GM12874 (cell line): ENCODE measurements at regions not wholly inside any gene's neighbourhood (a gene's known extent, or its start where the extent isn't known, plus 50 kb on each side); places are given as distances from the start of the nearest gene placed in this dataset.

Source experiments
- TF ChIP-seq, protein P1 (sequence below): IDR thresholded peaks from 2 replicates; pipeline ENCODE4 v1.5.1; 2011; ENCODE audit warnings: low read depth, mild to moderate bottlenecking, control low read depth, low read length, moderate library complexity; ENCODE audit not compliant: insufficient read depth

DNA sequence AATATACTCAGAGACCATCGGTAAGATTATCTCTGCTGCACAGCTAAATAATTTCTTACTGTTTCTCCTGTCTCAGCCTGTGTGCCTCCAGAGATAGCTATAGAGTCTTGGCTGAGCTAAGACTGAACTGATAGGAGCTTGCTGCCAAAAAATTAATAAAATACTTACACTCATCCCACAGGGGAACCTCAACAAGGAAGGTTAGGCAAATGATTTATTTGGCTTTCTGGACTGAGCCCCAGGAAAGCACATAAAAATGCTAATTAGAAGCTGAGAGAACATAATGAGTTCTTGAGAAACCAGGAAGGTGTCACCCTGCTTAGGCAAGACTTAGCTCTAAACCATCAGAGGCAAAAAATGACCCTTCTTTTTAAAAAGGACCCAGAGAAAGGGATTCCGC, 534.5 kb downstream of the TNS3 start:
- TF ChIP-seq, protein P1, sequence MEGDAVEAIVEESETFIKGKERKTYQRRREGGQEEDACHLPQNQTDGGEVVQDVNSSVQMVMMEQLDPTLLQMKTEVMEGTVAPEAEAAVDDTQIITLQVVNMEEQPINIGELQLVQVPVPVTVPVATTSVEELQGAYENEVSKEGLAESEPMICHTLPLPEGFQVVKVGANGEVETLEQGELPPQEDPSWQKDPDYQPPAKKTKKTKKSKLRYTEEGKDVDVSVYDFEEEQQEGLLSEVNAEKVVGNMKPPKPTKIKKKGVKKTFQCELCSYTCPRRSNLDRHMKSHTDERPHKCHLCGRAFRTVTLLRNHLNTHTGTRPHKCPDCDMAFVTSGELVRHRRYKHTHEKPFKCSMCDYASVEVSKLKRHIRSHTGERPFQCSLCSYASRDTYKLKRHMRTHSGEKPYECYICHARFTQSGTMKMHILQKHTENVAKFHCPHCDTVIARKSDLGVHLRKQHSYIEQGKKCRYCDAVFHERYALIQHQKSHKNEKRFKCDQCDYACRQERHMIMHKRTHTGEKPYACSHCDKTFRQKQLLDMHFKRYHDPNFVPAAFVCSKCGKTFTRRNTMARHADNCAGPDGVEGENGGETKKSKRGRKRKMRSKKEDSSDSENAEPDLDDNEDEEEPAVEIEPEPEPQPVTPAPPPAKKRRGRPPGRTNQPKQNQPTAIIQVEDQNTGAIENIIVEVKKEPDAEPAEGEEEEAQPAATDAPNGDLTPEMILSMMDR, result no peak

- TF ChIP-seq, protein P1, result no peak
Measured at GRCh38 chr7:47046949-47047348, 535.0 kb downstream of the TNS3 start.

DNA sequence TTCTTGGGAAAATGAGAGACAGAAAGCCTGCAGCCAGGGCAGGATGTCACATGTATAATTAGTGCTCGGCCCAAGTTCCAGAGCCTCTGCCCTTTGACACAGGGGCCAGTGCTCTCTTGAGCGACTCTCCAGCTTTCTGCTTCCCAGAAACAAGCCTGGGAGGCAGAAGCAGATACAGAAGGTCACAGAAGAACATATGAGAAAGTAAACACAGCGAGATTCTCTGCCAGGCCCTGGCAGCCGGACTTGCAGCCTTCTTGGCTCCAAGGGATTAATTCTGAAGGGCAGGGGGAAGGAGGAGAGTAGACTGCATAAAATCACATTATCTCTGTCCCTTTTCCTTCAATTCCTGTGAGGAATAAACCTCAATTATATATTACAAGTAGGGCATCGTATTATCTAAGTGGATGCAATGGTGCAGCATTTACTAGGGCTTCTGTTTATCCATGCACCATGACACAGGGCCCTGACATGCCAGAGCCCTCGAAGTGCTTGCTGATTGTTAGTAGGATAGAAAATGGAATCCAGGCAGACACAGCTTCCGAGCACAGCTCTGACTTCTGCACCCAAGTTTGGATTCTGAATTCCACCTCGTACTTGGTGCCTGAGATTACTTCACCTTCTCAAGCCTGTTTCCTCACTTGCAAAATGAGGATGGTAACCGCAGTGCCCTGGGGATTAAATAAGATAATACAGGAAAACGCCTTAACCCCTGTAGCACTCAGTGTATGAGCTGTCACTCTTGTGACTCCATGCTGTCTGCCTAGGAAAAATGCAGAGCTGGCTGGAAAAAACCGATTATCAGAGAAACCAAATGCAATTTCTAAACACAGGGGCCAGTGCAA, 536.5 kb downstream of the TNS3 start:
- TF ChIP-seq, protein P1, result no peak

- TF ChIP-seq, protein P1, result no peak
Measured at GRCh38 chr7:47044625-47045024, 537.3 kb downstream of the TNS3 start.

DNA sequence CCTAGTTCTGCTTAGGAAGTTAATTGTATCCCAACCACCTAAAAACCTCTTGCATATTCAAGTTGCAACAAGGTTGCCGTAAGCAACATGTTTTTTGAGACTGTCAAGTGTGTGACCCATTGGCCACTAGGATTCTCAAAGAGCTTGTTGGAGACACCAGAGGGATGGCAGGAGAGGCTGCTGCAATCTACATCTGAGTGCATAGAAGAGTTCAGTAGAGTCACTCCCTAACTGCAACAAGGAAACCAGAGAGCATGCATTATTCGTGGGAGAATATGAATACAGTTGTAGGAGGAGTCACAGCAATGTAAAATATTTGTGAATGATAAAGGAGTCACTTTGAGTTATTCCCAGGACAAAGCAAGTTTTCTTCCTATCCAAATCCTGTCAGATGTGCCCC, 538.6 kb downstream of the TNS3 start:
- TF ChIP-seq, protein P1, result no peak

DNA sequence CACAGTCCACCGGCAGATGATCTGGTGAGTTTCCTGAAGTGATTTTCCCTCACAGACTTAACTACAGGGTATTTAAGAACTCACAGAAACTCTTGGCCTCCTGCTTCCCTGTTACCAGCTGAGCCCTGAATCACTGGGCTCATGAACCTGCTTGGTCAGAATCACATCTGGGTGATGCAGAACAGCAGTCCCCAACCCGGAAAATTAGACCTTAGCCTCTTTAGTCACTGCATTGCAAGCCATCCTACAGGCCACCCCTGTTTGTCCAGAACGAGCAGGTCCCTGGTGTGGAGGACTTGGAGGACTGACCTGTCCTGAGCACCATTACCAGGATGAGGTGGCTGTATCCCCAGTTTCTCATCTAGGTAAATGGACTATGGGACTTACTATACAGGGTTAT, 539.2 kb downstream of the TNS3 start:
- TF ChIP-seq, protein P1, result no peak

GRCh38 chr7:47040795-47041347, 541.0 kb downstream of the TNS3 start:
- TF ChIP-seq, protein P1, result no peak
